ENCODE measurements at regions not wholly inside any gene's neighbourhood (a gene's known extent, or its start where the extent isn't known, plus 50 kb on each side); places are given as distances from the start of the nearest gene placed in this dataset.

- TF ChIP-seq, protein P1, sequence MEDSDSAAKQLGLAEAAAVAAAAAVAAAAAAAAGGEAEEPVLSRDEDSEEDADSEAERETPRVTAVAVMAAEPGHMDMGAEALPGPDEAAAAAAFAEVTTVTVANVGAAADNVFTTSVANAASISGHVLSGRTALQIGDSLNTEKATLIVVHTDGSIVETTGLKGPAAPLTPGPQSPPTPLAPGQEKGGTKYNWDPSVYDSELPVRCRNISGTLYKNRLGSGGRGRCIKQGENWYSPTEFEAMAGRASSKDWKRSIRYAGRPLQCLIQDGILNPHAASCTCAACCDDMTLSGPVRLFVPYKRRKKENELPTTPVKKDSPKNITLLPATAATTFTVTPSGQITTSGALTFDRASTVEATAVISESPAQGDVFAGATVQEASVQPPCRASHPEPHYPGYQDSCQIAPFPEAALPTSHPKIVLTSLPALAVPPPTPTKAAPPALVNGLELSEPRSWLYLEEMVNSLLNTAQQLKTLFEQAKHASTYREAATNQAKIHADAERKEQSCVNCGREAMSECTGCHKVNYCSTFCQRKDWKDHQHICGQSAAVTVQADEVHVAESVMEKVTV (CRISPR knock-in tag; IDR thresholded peaks at IDR 0.05), result peak; percentile 82; the same call in 1 of the 2 replicates
- TF ChIP-seq ZNF311 (CRISPR knock-in tag; IDR thresholded peaks at IDR 0.05) (no peak), ZKSCAN8 (CRISPR knock-in tag; IDR thresholded peaks at IDR 0.05) (no peak), FOXJ2 (tag; IDR thresholded peaks at IDR 0.05) (no peak), ZBTB26 (CRISPR knock-in tag; IDR thresholded peaks at IDR 0.05) (no peak), ZNF224 (CRISPR knock-in tag; IDR thresholded peaks at IDR 0.05) (no peak), PHF8 (IDR thresholded peaks at IDR 0.05; ENCODE audit: borderline replicate concordance, low read length) (no peak), ZC3H4 (CRISPR knock-in tag; IDR thresholded peaks at IDR 0.05; ENCODE audit: borderline replicate concordance) (no peak), CBX5 (IDR thresholded peaks at IDR 0.05; ENCODE audit: borderline replicate concordance, low read depth) (0 out of 2 replicates have a peak, but pooled peaks have one; percentile 19), DPF2 (IDR thresholded peaks at IDR 0.05) (no peak), FOXM1 (IDR thresholded peaks at IDR 0.05; ENCODE audit: low read depth) (no peak), FOXM1 (CRISPR knock-in tag; IDR thresholded peaks at IDR 0.05; ENCODE audit: low read depth) (no peak), SRF (CRISPR knock-in tag; IDR thresholded peaks at IDR 0.05) (no peak), NR3C1 (CRISPR knock-in tag; IDR thresholded peaks at IDR 0.05) (no peak), TAF1 (IDR thresholded peaks at IDR 0.05; ENCODE audit: control insufficient read depth, extremely low read depth, insufficient read depth, low read length, severe bottlenecking) (no peak), OTX1 (CRISPR knock-in tag; IDR thresholded peaks at IDR 0.05) (no peak), STAT5A (IDR thresholded peaks at IDR 0.05; ENCODE audit: borderline replicate concordance, low read length) (0 out of 2 replicates have a peak, but pooled peaks have one; percentile 1), PHB (CRISPR knock-in tag; IDR thresholded peaks at IDR 0.05) (no peak), SRSF9 (IDR thresholded peaks at IDR 0.05; ENCODE audit: borderline replicate concordance, low read depth, low read length) (no peak), ZKSCAN3 (CRISPR knock-in tag; IDR thresholded peaks at IDR 0.05) (no peak), NFE2L1 (tag; IDR thresholded peaks at IDR 0.05; ENCODE audit: borderline replicate concordance, low read depth) (no peak), MCM2 (IDR thresholded peaks at IDR 0.05; ENCODE audit: low read depth) (no peak), GATAD2B (IDR thresholded peaks at IDR 0.05; ENCODE audit: borderline replicate concordance) (no peak), ATF3 (IDR thresholded peaks at IDR 0.05) (no peak), ATF3 (CRISPR knock-in tag; conservative IDR thresholded peaks at IDR 0.05) (no peak)
- TF ChIP-seq, protein P2, sequence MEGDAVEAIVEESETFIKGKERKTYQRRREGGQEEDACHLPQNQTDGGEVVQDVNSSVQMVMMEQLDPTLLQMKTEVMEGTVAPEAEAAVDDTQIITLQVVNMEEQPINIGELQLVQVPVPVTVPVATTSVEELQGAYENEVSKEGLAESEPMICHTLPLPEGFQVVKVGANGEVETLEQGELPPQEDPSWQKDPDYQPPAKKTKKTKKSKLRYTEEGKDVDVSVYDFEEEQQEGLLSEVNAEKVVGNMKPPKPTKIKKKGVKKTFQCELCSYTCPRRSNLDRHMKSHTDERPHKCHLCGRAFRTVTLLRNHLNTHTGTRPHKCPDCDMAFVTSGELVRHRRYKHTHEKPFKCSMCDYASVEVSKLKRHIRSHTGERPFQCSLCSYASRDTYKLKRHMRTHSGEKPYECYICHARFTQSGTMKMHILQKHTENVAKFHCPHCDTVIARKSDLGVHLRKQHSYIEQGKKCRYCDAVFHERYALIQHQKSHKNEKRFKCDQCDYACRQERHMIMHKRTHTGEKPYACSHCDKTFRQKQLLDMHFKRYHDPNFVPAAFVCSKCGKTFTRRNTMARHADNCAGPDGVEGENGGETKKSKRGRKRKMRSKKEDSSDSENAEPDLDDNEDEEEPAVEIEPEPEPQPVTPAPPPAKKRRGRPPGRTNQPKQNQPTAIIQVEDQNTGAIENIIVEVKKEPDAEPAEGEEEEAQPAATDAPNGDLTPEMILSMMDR (IDR thresholded peaks at IDR 0.05 in 2 of 3, conservative IDR thresholded peaks at IDR 0.05 in 1 of 3; ENCODE audit: insufficient read depth in 2 of 3, low read depth in 1 of 3, low read length in 3 of 3), result peak in 1 of 3 experiments; percentile 96; a peak in 2 of 6 replicates
Observed at GRCh38 chr13:90868321-90868920, 479.1 kb upstream of the MIR17HG start (continued).

All from K562 (cell line).